Activated T-cell treated with anti-CD3 and anti-CD28 coated beads for 24 hours (primary cell): ENCODE measurements at regions not wholly inside any gene's neighbourhood (a gene's known extent, or its start where the extent isn't known, plus 50 kb on each side); places are given as distances from the start of the nearest gene placed in this dataset.

Source experiments
- DNase-seq: peaks from one replicate; pipeline ENCODE4 v3.0.0-alpha.2; 2020; ENCODE audit warnings: low read depth

GRCh38 chr9:89554307-89555035 lies 50.3 kb upstream of the GADD45G start:
- no peak for DNase-seq

- DNase-seq, result no peak
These were observed 51.3 kb upstream of the GADD45G start for GRCh38 chr9:89553451-89554010.

GRCh38 chr9:89550346-89550927 lies 52.5 kb upstream of the SEMA4D start:
- DNase-seq, result no peak

GRCh38 chr9:89549031-89549644 lies 51.2 kb upstream of the SEMA4D start:
- DNase-seq, result peak; percentile 77

- DNase-seq, result no peak
These were observed 50.2 kb upstream of the SEMA4D start for GRCh38 chr9:89548071-89548638.
